PC-3 (cell line): ENCODE measurements at regions not wholly inside any gene's neighbourhood (a gene's known extent, or its start where the extent isn't known, plus 50 kb on each side); places are given as distances from the start of the nearest gene placed in this dataset.
"Not testable (repeated sequence)": the region's sequence is repeated elsewhere in the genome, so short reads cannot be mapped to it uniquely, and the experiment has no call there.

Experiments
- ATAC-seq: fragments of 200-7000 bp; cut with Tn5 transposase; 2 replicates; pipeline ENCODE4 v1.9.1; 2020; ENCODE audit warnings: mild to moderate bottlenecking, moderate library complexity
- BruUV-seq: library from RNA; stranded (reverse); fragments of 400-500 nt; replicated peaks from 2 replicates; lab custom pipeline; 2021; lab: Mats Ljungman, UMichigan
- CTCF ChIA-PET: fragments of 300-600 bp; sonication (Branson Sonifier 250); formaldehyde crosslinking; loops from one replicate; lab custom pipeline; 2022; ENCODE audit warnings: antibody characterized with exemption; lab: Charles Lee
- POLR2A ChIA-PET: fragments of 300-600 bp; sonication (Branson Sonifier 250); formaldehyde crosslinking; loops from one replicate; lab custom pipeline; 2022; ENCODE audit warnings: antibody characterized with exemption; ENCODE audit not compliant: unreplicated experiment; lab: Charles Lee
- DNase-seq: peaks from one replicate; pipeline ENCODE4 v3.0.0-alpha.2; 2015
- H2AFZ ChIP-seq: fragments of 300-600 bp; sonication (generic); 2 replicates; pipeline ENCODE4 v1.6.0; 2016; ENCODE audit warnings: antibody characterized with exemption, low read length
- H3F3A ChIP-seq: fragments of 300-600 bp; sonication (generic); one replicate; pipeline ENCODE4 v1.6.0; 2017; ENCODE audit warnings: antibody characterized with exemption, low read length, control low read depth, mild to moderate bottlenecking; ENCODE audit not compliant: unreplicated experiment
- H3K27ac ChIP-seq: fragments of 300-600 bp; sonication (generic); 2 replicates; pipeline ENCODE4 v1.5.1; 2016; ENCODE audit warnings: mild to moderate bottlenecking, low read length
- H3K27me3 ChIP-seq: fragments of 300-600 bp; sonication (generic); 2 replicates; pipeline ENCODE4 v1.6.1; 2016; ENCODE audit warnings: low read length, mixed read lengths
- H3K36me3 ChIP-seq: fragments of 300-600 bp; sonication (generic); 2 replicates; pipeline ENCODE4 v1.6.1; 2016; ENCODE audit warnings: low read depth, mixed run types, low read length, mixed read lengths
- H3K4me1 ChIP-seq: fragments of 300-600 bp; sonication (generic); 2 replicates; pipeline ENCODE4 v1.5.1; 2016; ENCODE audit warnings: low read length; ENCODE audit not compliant: insufficient read depth
- H3K4me2 ChIP-seq: fragments of 300-600 bp; sonication (generic); 2 replicates; pipeline ENCODE4 v1.6.0; 2016; ENCODE audit warnings: low read length
- H3K4me3 ChIP-seq: fragments of 300-600 bp; sonication (generic); 2 replicates; pipeline ENCODE4 v1.5.1; 2016; ENCODE audit warnings: mild to moderate bottlenecking, low read length, mixed read lengths
- H3K79me2 ChIP-seq: fragments of 300-600 bp; sonication (generic); 2 replicates; pipeline ENCODE4 v1.6.1; 2017; ENCODE audit warnings: low read length, mixed read lengths
- H3K9ac ChIP-seq: fragments of 300-600 bp; sonication (generic); 2 replicates; pipeline ENCODE4 v1.6.0; 2016; ENCODE audit warnings: mild to moderate bottlenecking, low read length
- H3K9me2 ChIP-seq: fragments of 300-600 bp; sonication (generic); replicated peaks from 2 replicates; pipeline ENCODE4 v1.6.1; 2016; ENCODE audit warnings: mixed run types, low read length, mixed read lengths
- H3K9me3 ChIP-seq: fragments of 300-600 bp; sonication (generic); 2 replicates; pipeline ENCODE4 v1.6.1; 2016; ENCODE audit warnings: low read length, mixed read lengths
- H4K20me1 ChIP-seq: fragments of 300-600 bp; sonication (generic); 2 replicates; pipeline ENCODE4 v1.6.1; 2016; ENCODE audit warnings: low read length, mixed read lengths
- CTCF ChIP-seq: fragments of 300-600 bp; sonication (generic); conservative IDR thresholded peaks from 2 replicates; pipeline ENCODE4 v1.5.1; 2017; ENCODE audit warnings: antibody characterized with exemption, low read depth, mild to moderate bottlenecking, low read length
- EZH2 ChIP-seq: fragments of 300-600 bp; sonication (generic); IDR thresholded peaks from one replicate; pipeline ENCODE4 v1.6.1; 2017; ENCODE audit warnings: antibody characterized with exemption, mild to moderate bottlenecking, low read length; ENCODE audit not compliant: unreplicated experiment
- EZH2phosphoT487 ChIP-seq: fragments of 300-600 bp; sonication (generic); IDR thresholded peaks from 2 replicates; pipeline ENCODE4 v1.6.1; 2018; ENCODE audit warnings: mild to moderate bottlenecking, antibody characterized with exemption, low read length, borderline replicate concordance
- intact Hi-C: fragments of 100-400 bp; cut with micrococcal nuclease; formaldehyde crosslinking; loops from 2 replicates; pipeline ENCODE4 v1.9.0; 2023

- no peak overlapping the region for H3K27ac ChIP-seq
- H2AFZ ChIP-seq = no peak overlapping the region
- H3K27me3 ChIP-seq = no peaks in the 10 kb centered on the region
- no peak overlapping the region for H3K4me2 ChIP-seq
- H3K9ac ChIP-seq = no peak overlapping the region
- H3F3A ChIP-seq = no peaks in the 10 kb centered on the region
- H3K79me2 ChIP-seq = no peaks in the 10 kb centered on the region
- intact Hi-C loops = no loop called here
- H3K4me3 ChIP-seq = no peak overlapping the region
- ChIA-PET CTCF (no interaction called here), POLR2A (interaction anchor here (0.8 kb wide), 1 partner anchor 20 kb away, joined by 10 read pairs; no protein-coding TSS in a partner anchor)
- no peak for DNase-seq
- ATAC-seq = no peak
- no peaks in the 10 kb centered on the region for H3K36me3 ChIP-seq
- no peaks in the 10 kb centered on the region for H4K20me1 ChIP-seq
- TF ChIP-seq CTCF (no peak), EZH2phosphoT487 (no peak), EZH2 (no peak)
- BruUV-seq = no TSS peak
- H3K9me3 ChIP-seq = no peaks in the 10 kb centered on the region
- no peaks in the 10 kb centered on the region for H3K9me2 ChIP-seq
- H3K4me1 ChIP-seq = no peaks in the 10 kb centered on the region
These were observed 108.7 kb upstream of the ADRA1B start for GRCh38 chr5:159807586-159807985.

- Histone ChIP-seq H3K4me1 (peaks cover 15% of the 10 kb centered on the region), H3K4me2 (no peak overlapping the region), H4K20me1 (no peaks in the 10 kb centered on the region), H3K9ac (no peak overlapping the region), H3K9me2 (no peaks in the 10 kb centered on the region), H3K9me3 (no peaks in the 10 kb centered on the region), H3K4me3 (no peak overlapping the region), H3K79me2 (no peaks in the 10 kb centered on the region), H3F3A (no peaks in the 10 kb centered on the region), H3K27ac (no peak overlapping the region), H2AFZ (no peak overlapping the region), H3K36me3 (no peaks in the 10 kb centered on the region), H3K27me3 (no peaks in the 10 kb centered on the region)
- intact Hi-C loops = no loop called here
- no peak for TF ChIP-seq EZH2phosphoT487
- no peak for TF ChIP-seq CTCF
- TF ChIP-seq EZH2 = no peak
- DNase-seq = no peak
- CTCF ChIA-PET = no interaction called here
- ATAC-seq = no peak
- POLR2A ChIA-PET = no interaction called here
- BruUV-seq = no TSS peak
These were observed 104.6 kb upstream of the ADRA1B start for GRCh38 chr5:159811712-159812111.

GRCh38 chr5:159812759-159813158 is 103.5 kb upstream of the ADRA1B start:
- BruUV-seq, H3F3A ChIP-seq, H3K27me3 ChIP-seq, H3K4me3 ChIP-seq, ATAC-seq, H3K9me2 ChIP-seq, H3K9me3 ChIP-seq, intact Hi-C loops, H3K4me2 ChIP-seq, H2AFZ ChIP-seq, H3K79me2 ChIP-seq, H3K9ac ChIP-seq, H3K27ac ChIP-seq, CTCF ChIA-PET, POLR2A ChIA-PET, H4K20me1 ChIP-seq, DNase-seq, H3K36me3 ChIP-seq: not testable (repeated sequence)
- peaks cover 15% of the 10 kb centered on the region for H3K4me1 ChIP-seq
